ENCODE measurements at regions not wholly inside any gene's neighbourhood (a gene's known extent, or its start where the extent isn't known, plus 50 kb on each side); places are given as distances from the start of the nearest gene placed in this dataset.

DNA sequence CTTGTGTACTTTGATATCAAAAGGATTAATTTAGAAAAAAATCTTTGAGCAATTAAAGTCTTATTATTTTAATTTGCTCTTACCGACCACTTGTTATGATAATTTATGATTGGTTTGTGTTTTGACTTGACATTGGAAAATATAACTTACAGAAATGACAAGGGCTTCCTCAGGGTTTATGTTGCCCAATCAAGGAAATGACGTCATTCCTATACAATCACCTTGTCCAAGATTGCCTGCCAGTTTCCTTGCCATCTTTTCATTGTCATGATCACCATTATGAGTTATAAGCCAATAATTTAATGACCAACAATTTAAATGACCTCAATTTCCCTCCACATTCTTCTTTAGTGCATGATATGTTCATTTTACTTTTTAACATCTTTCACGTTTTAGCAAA, 351.8 kb upstream of the TMEFF2 start (continued):
- no peak for TF ChIP-seq PHF8 (conservative IDR thresholded peaks at IDR 0.05; ENCODE audit: low read depth, low read length)
- TF ChIP-seq CEBPB (IDR thresholded peaks at IDR 0.05; ENCODE audit: low read depth, low read length), result 0 out of 2 replicates have a peak, but pooled peaks have one; percentile 29
